ENCODE measurements at regions not wholly inside any gene's neighbourhood (a gene's known extent, or its start where the extent isn't known, plus 50 kb on each side); places are given as distances from the start of the nearest gene placed in this dataset.

- Histone ChIP-seq H3K4me3 (no peak overlapping the region), H3K4me1 (peaks cover 0 to 6% (median 0%) of the 10 kb centered on the region in 4 donors), H3K9me3 (no peaks in the 10 kb centered on the region), H3K36me3 (no peaks in the 10 kb centered on the region), H3K27ac (no peak overlapping the region), H3K27me3 (no peaks in the 10 kb centered on the region)
- WGBS, 2 donors: 30 to 53% methylated on average over 5 of the region's 5 CpGs
- no peak for TF ChIP-seq POLR2A (IDR thresholded peaks at IDR 0.05)
- TF ChIP-seq CTCF (IDR thresholded peaks at IDR 0.05): no peak
- no peak for TF ChIP-seq EP300 (IDR thresholded peaks at IDR 0.05)
- no peak for DNase-seq (ENCODE audit: low spot score in 2 of 2)
Observed at GRCh38 chrX:39749135-39749534, 348.6 kb downstream of the BCOR start.

GRCh38 chrX:39749728-39750127 is 348.0 kb downstream of the BCOR start:
- Histone ChIP-seq H3K9me3 (no peaks in the 10 kb centered on the region), H3K27me3 (no peaks in the 10 kb centered on the region), H3K36me3 (no peaks in the 10 kb centered on the region), H3K4me3 (no peak overlapping the region), H3K4me1 (peaks cover 0 to 8% (median 0%) of the 10 kb centered on the region in 4 donors), H3K27ac (no peak overlapping the region)
- TF ChIP-seq POLR2A (IDR thresholded peaks at IDR 0.05): no peak
- 58 to 63% methylated on average over 5 of the region's 5 CpGs for WGBS, 2 donors
- DNase-seq (ENCODE audit: low spot score in 2 of 2): no peak

- no peaks in the 10 kb centered on the region for H3K36me3 ChIP-seq
- no peak overlapping the region for H3K4me3 ChIP-seq
- H3K9me3 ChIP-seq: no peaks in the 10 kb centered on the region
- H3K27me3 ChIP-seq: no peaks in the 10 kb centered on the region
- no peak for DNase-seq (ENCODE audit: low spot score in 2 of 2)
- TF ChIP-seq CTCF (IDR thresholded peaks at IDR 0.05) (no peak), EP300 (IDR thresholded peaks at IDR 0.05) (no peak), POLR2A (IDR thresholded peaks at IDR 0.05) (no peak)
- H3K27ac ChIP-seq: no peak overlapping the region
- WGBS, 2 donors: 72 to 83% methylated on average over 6 of the region's 6 CpGs
- peaks cover 0 to 14% (median 2%) of the 10 kb centered on the region in 4 donors for H3K4me1 ChIP-seq
Observed at GRCh38 chrX:39750256-39750790, 347.4 kb downstream of the BCOR start.

- no peak for TF ChIP-seq CTCF (IDR thresholded peaks at IDR 0.05)
- TF ChIP-seq POLR2A (IDR thresholded peaks at IDR 0.05): no peak
- no peak for TF ChIP-seq EP300 (IDR thresholded peaks at IDR 0.05)
- no peak overlapping the region for H3K4me3 ChIP-seq
- peaks cover 0 to 19% (median 3%) of the 10 kb centered on the region in 4 donors for H3K4me1 ChIP-seq
- no peak overlapping the region for H3K27ac ChIP-seq
- no peaks in the 10 kb centered on the region for H3K9me3 ChIP-seq
- no peaks in the 10 kb centered on the region for H3K27me3 ChIP-seq
- DNase-seq (ENCODE audit: low spot score in 2 of 2): no peak
- H3K36me3 ChIP-seq: no peaks in the 10 kb centered on the region
- 77% methylated on average over 6 of the region's 6 CpGs; no CpG with 5 or more reads in 1 of the 2 donors for WGBS, 2 donors
Observed at GRCh38 chrX:39750848-39751247, 346.9 kb downstream of the BCOR start.

- WGBS, 2 donors: 54 to 69% methylated on average over 9 of the region's 9 CpGs
- peak in 1 of 2 donors; percentile 34 for DNase-seq (ENCODE audit: low spot score in 2 of 2)
- peak overlapping the region in 1 of 4 donors; percentile 24 for H3K27ac ChIP-seq
Observed at GRCh38 chrX:39752815-39753214, 344.9 kb downstream of the BCOR start.

More at GRCh38 chrX:39752815-39753214, 344.9 kb downstream of the BCOR start:
- H3K4me1 ChIP-seq: peaks cover 0 to 28% (median 3%) of the 10 kb centered on the region in 4 donors
- no peaks in the 10 kb centered on the region for H3K9me3 ChIP-seq
- H3K36me3 ChIP-seq: no peaks in the 10 kb centered on the region
- H3K27me3 ChIP-seq: no peaks in the 10 kb centered on the region
- H3K4me3 ChIP-seq: no peak overlapping the region
- no peak for TF ChIP-seq CTCF (IDR thresholded peaks at IDR 0.05)
- TF ChIP-seq POLR2A (IDR thresholded peaks at IDR 0.05): no peak
- no peak for TF ChIP-seq EP300 (IDR thresholded peaks at IDR 0.05)
